ENCODE measurements at regions not wholly inside any gene's neighbourhood (a gene's known extent, or its start where the extent isn't known, plus 50 kb on each side); places are given as distances from the start of the nearest gene placed in this dataset.

GRCh38 chr5:131001507-131001906 is 163.5 kb downstream of the HINT1 start:
- intact Hi-C loops (cut with micrococcal nuclease; ENCODE audit: unreplicated experiment) (no loop called here), in situ Hi-C loops (cut with MboI) (no loop called here)
- TF ChIP-seq ZNF207 (IDR thresholded peaks at IDR 0.05; ENCODE audit: borderline replicate concordance) (no peak), JUND (IDR thresholded peaks at IDR 0.05; ENCODE audit: low read depth, low read length) (no peak), CHD4 (IDR thresholded peaks at IDR 0.05) (no peak), NFYA (IDR thresholded peaks at IDR 0.05; ENCODE audit: borderline replicate concordance, low read depth, low read length) (no peak), FOXK2 (IDR thresholded peaks at IDR 0.05) (no peak), PBX3 (IDR thresholded peaks at IDR 0.05; ENCODE audit: insufficient replicate concordance, low read depth, low read length) (no peak), SUZ12 (IDR thresholded peaks at IDR 0.05; ENCODE audit: unreplicated experiment) (no peak), RUNX3 (IDR thresholded peaks at IDR 0.05; ENCODE audit: low read length) (no peak), ATF2 (IDR thresholded peaks at IDR 0.05; ENCODE audit: low read length) (no peak), ZNF217 (IDR thresholded peaks at IDR 0.05) (no peak), SREBF1 (IDR thresholded peaks at IDR 0.05; ENCODE audit: low read length) (no peak), HSF1 (IDR thresholded peaks at IDR 0.05; ENCODE audit: low read depth, low read length) (no peak)
- POLR2A ChIA-PET, result no interaction called here
- no peaks in the 10 kb centered on the region for H3K27me3 ChIP-seq (replicated peaks in 1 of 2; ENCODE audit: control insufficient read depth in 2 of 2, insufficient read depth in 2 of 2, low read length in 1 of 2)
- H3K9me3 ChIP-seq (replicated peaks; ENCODE audit: control insufficient read depth, insufficient read depth, low read length), result no peaks in the 10 kb centered on the region
- FAIRE-seq (no peak), ATAC-seq (no peak), DNase-seq (ENCODE audit: low read depth, low spot score) (no peak)
- H4K20me1 ChIP-seq (ENCODE audit: control insufficient read depth, insufficient read depth), result no peaks in the 10 kb centered on the region
- SMC1A ChIA-PET (ENCODE audit: uncharacterized antibody, unreplicated experiment), result interaction anchor here (0.6 kb wide), 1 partner anchor 15 kb away, joined by 3 read pairs; no protein-coding TSS in a partner anchor
- no peaks in the 10 kb centered on the region for H3K36me3 ChIP-seq (ENCODE audit: control insufficient read depth in 2 of 2, insufficient read depth in 2 of 2, low read length in 1 of 2)
- no peaks in the 10 kb centered on the region for H3K79me2 ChIP-seq (ENCODE audit: control insufficient read depth, insufficient read depth, low read length)
- no peak overlapping the region for H3K4me2 ChIP-seq (ENCODE audit: control insufficient read depth, insufficient read depth)
- no peaks in the 10 kb centered on the region for H3K4me1 ChIP-seq (ENCODE audit: control insufficient read depth, insufficient read depth, low read length)
- H3K4me3 ChIP-seq, result no peak overlapping the region
- CTCF ChIA-PET, result no interaction called here
- BruUV-seq (replicated peaks), result no TSS peak
- no peak overlapping the region for H3K9ac ChIP-seq (ENCODE audit: control insufficient read depth, insufficient read depth, low read length)
- 0% methylated on average over 1 of the region's 1 CpG for WGBS (ENCODE audit: insufficient coverage, insufficient replicate concordance, low lambda C conversion rate, missing lambda C conversion rate)
- H2AFZ ChIP-seq (ENCODE audit: control insufficient read depth, low read depth, low read length), result no peak overlapping the region
- H3K27ac ChIP-seq (ENCODE audit: control insufficient read depth, insufficient read depth), result no peak overlapping the region
- RAD21 ChIA-PET (ENCODE audit: unreplicated experiment), result no interaction called here
